ENCODE measurements at regions not wholly inside any gene's neighbourhood (a gene's known extent, or its start where the extent isn't known, plus 50 kb on each side); places are given as distances from the start of the nearest gene placed in this dataset.
"Not testable (repeated sequence)": the region's sequence is repeated elsewhere in the genome, so short reads cannot be mapped to it uniquely, and the experiment has no call there.

DNA sequence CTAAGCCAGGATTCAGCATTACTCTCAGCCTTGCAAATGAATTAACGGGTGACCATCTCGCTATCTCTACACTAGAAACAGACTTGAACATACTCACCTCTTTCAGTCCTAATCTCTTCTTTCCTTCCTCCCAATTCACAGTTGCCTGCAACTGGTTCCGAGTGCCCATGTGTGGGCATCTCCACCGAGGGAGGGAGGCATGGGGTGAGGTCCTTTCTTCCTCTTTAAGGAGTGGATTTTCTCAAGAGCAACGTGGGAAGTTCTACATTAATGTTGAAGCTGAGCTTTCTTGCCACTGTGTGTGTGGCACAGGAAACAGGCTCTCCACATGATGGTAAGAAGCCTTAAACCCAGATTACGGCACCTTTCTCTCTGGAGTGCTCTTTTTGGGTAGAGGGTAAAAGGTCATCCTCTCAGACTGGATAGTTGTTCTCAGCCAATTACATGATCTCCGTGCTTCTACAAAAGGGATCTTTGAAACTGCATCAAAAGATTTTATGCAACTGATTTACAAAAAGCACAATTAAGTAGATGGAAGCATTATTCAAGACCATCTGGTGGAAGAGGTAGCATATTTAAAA lies 286.8 kb upstream of the NR2F2 start:
- no peak for DNase-seq

DNA sequence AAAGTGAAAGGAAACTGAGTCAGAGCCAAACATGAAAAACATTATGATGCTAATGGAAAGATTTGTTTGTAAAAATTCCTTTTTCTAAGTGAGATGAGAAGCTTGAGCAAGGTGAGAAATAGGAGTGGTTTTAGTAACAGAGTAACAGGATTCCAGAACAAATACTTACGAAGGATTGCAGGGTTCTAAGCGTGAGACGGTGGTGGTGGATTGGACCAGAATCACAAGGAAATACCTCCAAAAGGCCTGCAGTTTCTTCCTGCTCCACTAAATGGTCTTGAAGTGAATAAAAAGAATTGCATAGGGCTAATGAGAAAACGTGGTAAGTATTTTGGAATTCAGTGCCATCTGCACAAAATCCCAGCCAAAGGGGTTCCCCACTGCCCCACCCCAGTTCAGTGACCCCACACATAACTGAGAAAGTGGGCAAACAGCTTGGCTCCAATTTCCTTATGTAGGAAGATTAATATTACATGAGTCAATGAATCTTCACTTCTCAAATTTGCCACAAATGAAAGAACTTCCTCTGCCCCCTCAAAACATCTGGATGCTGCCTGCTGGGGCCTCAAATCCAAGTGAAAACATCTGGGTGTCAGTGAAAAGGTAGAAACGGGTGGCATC lies 283.8 kb upstream of the NR2F2 start:
- DNase-seq = no peak

DNA sequence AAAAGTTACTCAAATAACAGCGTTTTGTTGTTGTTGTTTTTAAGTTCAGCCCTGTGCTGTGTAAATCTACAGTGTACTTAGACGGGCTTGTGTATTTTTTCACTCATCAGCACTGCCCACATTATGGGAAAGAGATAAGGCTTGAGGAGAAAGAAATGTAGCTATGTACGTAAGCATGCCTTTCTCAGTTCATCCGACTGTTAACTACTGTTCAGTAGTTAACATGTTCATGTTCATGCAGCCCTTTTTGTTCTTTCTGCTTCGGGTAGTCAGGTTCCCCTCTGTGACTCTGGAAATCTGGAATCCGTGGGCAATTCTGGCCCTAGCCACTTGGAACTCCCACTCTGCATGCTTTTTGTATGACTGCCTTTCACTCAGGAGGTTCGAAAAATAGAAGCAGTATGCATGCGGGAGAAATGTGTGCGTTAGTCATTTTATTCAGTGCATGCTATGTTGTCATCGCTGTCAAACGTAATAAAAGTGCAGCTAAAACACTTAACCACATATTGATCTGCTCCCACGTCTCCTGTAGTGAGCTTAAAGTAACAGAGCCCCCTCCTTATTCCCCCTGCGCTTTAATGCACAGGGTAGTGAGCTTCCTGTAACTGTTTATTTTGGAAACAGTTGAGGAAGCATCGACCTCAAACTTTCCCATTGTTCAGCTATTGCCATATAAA lies 283.1 kb upstream of the NR2F2 start:
- DNase-seq = peak; percentile 25 to 89 (median 73)

DNA sequence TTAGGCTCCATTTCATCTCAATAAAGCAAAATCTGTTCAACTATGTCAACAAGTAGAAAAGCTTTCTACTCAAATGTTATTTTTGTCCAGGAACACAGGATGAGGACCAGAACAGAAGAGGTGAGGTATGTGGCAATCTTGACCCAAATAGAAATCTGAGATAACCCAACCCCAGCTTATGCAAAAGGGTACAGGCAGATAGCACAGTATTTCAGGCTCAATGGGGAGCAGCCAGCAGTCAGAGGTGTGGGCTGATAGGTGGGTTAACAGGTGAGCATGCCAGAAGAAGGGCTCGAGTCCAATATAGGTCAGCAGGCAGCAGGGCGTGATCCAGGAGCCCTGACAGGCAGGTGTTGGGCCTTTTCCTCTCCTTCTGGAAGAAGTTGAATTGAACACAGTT lies 281.2 kb upstream of the NR2F2 start:
- no peak for DNase-seq

DNA sequence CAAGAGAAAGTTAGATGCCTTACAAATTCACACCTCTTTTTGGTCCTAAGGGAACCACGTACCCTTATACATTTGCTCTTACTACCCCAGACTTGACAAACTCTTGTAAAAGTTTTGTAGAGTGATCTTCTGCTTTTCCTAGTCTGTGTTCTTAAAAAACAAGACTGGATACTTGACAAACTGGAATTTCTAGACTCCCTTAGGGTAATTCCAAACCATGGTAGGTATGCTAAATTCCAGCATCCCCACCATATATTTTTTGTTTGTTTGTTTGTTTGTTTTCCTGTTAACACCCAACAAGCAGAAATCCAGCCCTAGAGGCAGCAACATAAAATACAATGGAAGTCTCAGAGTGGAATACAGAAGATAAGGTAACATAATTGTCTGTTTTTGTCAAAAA lies 280.7 kb upstream of the NR2F2 start:
- no peak for DNase-seq

DNA sequence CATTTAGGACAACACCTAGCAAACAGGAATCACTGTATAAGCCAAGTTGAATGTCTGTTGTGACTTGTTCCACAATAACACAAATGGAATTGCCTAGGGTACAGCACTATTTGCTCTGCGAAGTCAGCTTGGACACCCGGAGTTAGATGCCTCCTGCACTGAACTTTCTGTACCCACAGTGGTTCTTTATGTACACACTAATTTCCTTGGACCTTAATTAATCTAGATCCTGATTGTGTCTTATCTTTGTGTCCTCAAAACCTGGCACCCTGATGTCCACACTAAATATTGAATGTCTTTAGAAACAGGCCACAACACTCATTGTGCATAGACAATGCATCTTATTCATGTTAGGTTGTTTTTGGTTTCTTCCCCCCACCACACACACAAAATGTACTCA lies 278.9 kb upstream of the NR2F2 start:
- DNase-seq = no peak

DNA sequence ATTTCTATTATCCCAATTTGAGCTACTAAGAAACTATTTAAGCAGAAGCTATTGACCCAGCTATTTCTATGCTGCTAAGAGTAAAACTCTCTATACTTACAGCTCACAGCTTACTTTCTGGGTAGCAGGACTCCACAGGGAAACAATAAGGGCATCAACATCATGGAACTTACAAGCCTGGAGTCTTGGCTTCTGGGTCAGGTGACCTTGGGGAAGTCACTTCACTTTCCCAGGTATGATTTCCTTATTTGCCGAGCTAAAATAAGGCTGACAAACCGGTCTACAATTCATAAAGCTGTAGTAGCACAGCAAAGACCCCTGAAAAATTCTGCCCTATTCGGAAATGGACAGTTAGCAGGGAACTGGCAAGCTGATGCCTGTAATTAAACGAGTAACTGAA lies 278.3 kb upstream of the NR2F2 start:
- no peak for DNase-seq

DNA sequence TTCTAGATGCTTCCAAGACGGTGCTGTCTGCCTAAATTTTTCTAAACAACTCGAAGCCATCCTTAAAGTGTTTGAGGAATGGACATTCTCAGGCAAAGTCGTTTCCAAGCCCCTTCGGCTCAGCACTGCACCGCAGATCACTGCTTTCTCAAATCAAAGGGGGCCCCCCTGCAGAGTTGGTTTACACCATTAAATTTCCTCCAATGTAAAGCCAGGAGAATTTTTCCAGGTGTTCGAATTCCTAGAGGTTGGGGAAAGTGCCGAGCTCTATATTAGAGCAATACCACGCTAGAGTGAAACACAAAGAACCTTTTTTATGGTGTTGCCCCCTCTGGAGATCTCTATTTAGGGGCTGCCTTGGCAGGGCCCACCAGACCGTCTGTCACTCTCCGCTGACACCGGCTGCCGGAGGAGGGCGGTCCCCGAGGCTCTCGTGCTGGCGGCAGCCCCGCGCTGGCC lies 277.9 kb upstream of the NR2F2 start:
- no peak for DNase-seq

DNA sequence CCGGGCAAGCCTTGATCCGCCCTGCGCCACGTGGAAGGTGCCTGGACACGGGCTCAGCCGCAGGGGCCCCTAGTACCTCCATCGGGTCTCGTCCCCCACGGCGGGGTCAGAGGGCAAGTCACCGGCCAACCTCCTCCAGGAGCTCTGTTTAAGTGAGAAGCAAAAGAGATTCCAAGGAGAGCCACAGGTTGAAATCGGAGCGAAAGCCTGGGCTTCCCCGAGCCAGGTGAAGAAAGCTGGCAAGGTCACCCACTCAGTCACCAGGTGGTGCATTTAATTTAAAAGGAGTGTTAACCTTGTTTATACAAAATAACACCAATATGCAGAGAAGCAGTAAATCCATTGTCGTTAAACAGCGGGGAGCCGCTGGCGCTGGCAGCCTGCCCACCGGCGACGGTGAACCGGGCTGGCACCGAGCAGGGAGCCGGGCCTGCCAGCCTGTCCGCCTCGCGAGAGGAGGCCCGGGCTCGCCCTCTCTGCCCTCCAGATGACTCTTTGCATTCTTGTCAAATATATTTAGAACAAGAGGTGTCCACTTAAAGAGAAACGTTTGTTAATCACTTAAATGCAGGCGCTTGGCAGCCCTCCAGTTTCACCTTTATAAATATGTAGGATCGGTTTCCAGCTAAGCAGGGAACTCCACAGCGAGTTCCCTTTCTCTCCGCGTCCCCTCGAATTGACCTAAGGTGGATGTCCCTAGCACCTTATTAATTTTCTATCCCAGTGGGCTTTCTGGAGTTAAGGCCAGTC lies 277.3 kb upstream of the NR2F2 start:
- DNase-seq = peak in 2 of 3 donors; percentile 18 to 57

DNA sequence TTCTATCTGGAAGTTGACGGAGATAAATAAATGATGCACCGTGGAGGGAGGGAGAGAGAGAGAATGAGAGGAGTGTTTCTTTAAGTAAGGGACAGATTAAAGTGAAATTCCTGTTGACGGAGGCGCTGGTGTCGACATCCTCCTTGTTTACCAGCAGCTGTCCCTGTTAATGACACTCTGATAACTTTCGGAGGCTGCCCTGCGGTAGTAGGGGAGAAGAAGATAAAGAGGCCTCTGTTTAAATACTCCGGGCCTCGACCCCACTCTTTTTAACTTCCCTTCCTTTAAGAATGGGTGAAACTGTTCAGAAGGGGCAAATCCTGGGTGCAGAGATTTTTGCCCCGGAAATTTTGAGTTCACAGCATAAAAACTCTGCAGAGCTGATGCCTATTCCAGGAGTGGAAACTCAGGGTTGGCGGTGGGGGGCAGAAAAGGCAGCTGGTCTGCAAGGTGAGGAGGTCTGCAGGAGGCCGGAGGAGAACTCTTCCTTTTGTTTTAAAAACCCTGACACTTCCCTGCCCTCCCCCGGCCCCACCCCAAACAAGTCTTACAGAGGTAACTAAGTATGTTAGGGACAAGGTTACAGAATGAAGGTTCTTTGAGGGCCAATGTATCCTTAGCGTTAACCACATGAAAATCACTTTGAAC lies 276.6 kb upstream of the NR2F2 start:
- peak; percentile 34 to 50 (median 35) for DNase-seq

DNA sequence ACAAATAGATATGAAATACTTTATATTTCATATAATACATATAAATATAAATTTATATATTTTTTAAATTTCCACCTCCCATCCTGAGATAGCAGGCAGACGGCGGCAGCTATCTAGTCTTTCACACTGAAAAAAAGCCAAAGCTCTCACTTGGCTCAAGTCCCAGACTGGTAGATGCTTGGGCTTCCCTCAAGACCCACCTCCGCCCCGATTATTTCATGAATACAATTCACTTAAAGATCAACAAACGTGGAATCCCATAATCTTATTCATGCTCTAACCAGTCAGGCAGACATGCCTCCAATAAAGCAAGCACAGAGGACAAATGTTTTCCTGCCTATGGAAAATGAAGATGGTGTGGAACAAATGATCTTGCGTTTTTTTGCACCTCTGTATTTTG lies 275.9 kb upstream of the NR2F2 start:
- DNase-seq = no peak

DNA sequence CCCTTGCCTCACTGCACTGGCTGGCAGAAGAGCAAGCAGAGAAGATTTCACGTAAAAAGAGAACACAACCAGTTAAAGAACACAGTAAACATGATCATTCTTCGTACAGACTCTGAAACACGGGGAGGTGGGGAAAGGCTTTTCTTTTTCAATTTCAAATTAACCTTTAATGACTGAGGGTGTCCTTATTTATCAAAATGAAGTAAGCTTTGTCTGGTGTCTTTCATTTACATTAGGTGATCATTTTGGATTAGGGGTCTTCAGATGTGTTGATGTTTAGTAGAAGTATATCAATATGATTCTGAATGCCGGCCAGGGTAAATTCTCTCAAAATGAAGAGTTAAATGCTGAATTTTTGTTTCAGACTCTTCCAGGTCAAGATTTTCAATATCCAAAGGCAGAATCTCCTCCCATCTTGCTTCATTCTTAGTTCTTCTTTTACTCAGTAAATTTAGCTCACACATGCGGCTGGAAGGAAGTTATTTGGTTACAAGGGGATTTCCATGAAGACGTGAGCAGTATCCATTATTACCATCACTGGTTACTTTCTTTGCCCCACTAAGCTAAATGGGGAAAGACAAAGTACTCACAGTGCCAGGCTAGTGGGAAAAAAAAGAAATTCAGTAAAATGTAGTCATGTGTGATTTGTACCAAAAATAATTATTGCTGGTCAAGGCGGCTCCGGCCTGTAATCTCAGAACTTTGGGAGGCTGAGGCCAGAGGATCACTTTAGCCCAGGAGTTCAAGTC lies 272.2 kb upstream of the NR2F2 start:
- no peak for DNase-seq

DNA sequence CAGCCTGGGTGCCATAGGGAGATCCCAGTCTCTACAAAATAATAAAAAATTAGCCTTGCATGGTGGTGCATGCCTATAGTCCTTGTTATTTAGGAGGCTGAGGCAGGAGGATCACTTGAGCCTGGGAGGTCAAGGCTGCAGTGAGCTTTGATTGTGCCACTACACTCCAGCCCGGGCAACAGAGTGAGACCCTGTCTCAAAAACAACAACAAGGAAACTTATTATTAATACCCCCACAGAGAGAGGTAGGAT lies 271.7 kb upstream of the NR2F2 start:
- not testable (repeated sequence) for DNase-seq

DNA sequence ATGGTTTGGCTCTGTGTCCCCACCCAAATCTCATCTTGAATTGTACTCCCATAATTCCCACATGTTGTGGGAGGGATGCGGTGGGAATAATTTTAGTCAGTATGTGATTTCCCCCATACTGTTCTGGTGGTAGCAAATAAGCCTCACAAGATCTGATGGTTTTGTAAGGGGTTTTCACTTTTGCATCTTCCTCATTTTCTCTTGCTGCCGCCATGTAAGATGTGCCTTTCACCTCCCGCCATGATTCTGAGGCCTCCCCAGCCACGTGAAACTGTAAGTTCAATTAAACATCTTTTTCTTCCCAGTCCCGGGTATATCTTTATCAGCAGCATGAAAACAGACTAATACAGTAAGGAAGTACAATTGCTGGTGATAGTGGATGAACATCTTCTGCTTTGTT lies 269.9 kb upstream of the NR2F2 start:
- DNase-seq = not testable (repeated sequence)

DNA sequence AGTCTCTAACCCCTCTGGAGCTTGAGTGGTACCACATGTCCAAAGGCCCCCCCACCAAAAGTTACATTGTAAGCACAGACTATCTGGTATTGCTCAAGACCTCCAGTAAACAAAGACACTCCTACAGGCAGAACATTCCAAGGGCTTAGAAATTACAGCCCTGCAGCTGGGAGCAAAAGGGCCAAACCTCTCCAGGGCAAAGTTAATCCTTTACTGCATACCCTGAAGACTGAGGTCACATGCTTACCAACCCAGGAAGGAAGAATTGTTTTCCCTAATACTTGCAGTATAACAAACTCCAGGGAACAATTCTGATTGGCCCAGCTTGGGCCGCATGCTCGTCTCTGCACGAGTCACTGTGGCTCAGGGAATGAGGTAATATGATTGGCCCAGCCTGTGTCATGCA lies 266.1 kb upstream of the NR2F2 start:
- no peak for DNase-seq

DNA sequence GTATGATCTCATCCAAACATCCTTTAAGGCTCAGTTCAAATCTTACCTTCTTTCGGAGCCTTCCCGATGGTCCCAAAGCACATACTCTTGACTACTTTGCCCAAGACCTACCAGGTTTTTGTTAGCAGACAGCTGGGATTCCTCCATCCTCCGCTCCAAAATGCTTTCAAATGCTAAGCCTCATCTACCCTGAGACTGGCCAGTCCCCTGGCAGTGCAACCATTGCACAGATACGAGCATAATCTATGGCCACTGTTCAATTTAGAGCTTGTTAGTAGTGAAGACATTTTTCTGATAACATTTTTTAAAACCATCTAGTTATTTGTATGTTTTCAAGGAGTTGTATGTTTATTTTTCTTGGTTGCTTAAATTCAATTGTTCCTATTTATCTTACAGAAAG lies 264.4 kb upstream of the NR2F2 start:
- DNase-seq = no peak

DNA sequence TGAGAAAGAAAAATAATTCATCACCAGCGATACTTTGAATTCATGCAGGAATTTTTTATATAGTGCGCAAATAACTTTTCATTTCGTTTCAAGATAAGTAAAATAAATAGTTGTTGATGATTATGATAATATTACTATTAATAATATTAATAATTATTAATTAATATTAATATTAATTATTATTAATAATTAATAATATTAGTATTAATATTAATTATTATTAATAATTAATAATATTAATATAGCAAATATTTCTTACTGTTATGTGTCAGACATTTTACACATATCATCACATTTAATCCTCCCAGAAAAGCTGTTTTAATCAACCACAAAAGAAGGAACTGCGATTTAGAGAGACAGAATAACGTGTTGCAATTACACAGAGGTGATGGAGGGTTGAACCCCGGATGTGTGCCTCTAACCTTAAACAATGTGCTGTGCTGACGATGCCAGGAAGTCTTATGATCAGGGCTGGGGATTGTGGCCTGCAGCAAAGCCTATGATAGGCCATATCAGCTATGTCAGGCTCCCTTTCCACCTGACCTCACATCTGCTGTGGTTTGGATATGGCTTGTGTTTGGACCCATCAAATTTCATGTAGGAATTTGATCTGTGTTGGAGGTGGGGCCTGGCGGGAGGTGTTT lies 263.5 kb upstream of the NR2F2 start:
- no peak for DNase-seq

DNA sequence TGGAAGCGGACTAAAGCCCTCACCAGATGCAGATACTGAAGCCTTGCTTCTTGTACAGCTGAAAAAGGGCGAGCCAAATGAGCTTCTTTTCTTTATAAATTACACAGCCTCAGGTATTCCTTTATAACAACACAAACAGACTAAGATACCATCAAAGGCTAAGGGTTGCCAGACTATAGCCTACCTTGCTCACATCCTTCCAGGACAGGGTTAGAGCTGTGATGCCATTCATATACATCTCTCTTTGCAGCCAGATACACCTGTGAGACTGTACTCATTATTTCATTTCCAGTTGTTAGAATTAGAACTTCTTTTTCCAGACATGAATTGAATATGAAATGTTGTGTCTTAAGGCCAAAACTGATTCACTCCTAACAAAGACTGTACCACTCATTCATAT lies 262.8 kb upstream of the NR2F2 start:
- DNase-seq = no peak

DNA sequence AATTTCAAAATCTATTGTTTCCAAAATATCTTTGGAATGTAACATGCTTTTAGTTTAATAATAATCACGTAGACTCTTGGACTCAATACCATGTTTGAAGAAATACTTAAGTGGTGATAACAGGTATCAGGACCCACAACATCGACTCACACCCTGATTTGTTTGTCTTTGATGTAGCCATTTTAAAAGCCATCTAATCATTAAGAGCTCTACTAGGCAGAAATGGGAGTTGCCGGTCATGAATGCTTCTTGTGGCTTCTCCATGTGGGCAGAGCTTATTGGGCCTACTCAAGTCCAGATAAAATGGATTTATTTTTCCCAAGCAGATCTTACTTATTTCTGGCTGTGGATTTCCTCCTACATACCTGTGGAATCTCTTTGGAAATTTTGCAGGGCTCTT lies 261.6 kb upstream of the NR2F2 start:
- DNase-seq = no peak

DNA sequence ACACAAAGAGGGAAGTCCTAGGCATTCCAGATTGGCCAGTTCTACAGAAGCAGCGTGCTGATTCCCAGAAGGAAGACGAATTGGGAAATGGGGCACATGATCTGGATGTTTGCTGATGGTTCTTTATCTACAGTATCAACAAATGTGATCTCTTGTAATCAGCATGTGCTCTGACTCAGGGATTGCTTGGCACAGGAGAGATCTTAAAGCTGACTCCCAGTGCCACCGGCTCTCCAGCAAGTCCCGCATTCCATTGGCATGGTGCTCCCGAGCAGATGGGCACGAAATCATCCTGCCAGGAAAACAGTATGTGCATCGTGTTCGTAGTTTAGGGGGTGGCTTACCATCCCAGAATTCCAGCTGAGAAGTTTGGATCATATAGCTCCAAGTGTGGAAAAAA lies 259.9 kb upstream of the NR2F2 start:
- DNase-seq = no peak

DNA sequence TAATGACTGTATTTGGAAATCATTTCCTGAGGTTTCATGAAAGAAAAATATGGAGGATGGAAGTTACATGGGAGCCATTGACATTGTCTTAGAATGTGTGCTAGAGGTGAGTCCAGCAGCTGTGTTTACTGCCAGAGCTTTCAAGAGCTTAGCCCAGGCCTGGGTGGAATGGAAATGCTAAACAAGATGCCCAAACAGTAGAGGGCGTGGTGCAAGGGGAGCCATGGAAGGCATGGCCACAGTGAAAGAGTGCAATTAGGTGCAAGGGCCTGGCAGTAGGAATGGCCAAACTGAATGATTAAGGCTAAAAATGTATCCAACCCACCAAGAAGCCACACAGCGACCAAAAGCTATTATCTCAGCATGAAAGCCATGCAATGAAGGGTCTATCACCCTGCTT lies 257.7 kb upstream of the NR2F2 start:
- DNase-seq = no peak

Data from muscle of back (tissue), 3 donors.